H4 (cell line): ENCODE measurements at regions not wholly inside any gene's neighbourhood (a gene's known extent, or its start where the extent isn't known, plus 50 kb on each side); places are given as distances from the start of the nearest gene placed in this dataset.
A peak's percentile ranks its signal among the peaks of the same experiment; 100 is the strongest.
"Not testable (repeated sequence)": the region's sequence is repeated elsewhere in the genome, so short reads cannot be mapped to it uniquely, and the experiment has no call there.

Source experiments
- DNase-seq: peaks from one replicate; pipeline ENCODE4 v3.0.0-alpha.2; 2015; ENCODE audit warnings: low spot score

GRCh38 chr18:10141559-10141958 is 227.7 kb downstream of the VAPA start:
- no peak for DNase-seq

DNA sequence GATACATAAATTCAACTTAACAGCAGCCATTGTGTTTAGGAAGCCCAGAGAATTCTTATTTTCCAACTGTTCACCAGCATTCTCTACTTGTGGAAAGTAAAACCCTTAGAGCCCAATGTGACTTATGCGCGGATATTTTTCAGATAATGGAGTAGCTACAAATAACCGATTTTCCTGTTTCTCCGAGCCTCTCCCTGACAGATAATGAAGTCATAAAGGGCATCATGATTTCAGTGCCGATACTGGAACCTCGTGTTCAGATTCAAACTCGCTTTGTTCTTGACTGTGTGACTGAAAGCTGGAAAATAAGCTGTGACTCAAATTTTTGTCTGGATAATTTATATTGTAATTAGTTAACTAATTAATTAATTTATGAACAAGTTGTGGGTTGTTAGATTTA is 228.2 kb downstream of the VAPA start:
- DNase-seq: no peak

- DNase-seq: peak; percentile 23
These were observed 228.8 kb downstream of the VAPA start for GRCh38 chr18:10142496-10143160.

DNA sequence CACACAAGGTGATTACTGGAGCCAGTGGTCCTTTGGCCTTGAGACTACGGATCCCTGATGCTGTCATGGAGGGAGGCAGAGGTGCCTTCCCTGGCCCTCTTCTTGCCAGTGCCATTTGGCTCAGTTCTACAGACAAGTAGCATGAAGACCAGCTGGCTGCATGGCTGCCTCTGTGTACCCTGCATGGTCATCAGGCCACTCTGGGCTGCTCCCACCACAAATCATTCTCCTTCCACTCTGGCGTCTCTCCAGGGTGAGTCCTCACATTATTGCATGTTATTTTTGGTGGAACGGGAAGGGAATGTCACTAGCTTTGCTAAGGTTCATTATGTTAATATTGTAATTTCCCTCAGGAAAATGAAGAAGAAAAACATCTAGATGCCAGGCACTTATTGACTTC is 229.8 kb downstream of the VAPA start:
- no peak for DNase-seq

DNA sequence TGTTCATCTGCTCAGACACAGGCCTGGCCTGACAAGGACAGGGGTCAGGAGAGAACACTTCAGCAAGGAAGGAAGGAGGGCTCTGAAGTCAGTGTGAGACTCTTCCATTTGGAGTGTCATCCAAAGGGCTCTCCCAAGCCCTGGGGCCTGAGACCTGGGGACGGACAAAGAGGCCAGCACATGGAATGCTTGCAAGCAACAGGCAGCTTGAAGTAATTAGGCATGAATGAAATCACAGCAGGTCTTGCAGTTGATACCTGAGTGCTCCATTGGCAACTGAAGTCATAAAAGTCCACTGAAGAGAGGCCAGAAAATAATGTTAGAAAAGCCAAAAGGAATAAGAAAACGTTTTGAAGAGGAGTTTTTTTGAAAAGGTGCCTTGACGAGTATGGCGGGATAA is 231.7 kb downstream of the VAPA start:
- no peak for DNase-seq

DNA sequence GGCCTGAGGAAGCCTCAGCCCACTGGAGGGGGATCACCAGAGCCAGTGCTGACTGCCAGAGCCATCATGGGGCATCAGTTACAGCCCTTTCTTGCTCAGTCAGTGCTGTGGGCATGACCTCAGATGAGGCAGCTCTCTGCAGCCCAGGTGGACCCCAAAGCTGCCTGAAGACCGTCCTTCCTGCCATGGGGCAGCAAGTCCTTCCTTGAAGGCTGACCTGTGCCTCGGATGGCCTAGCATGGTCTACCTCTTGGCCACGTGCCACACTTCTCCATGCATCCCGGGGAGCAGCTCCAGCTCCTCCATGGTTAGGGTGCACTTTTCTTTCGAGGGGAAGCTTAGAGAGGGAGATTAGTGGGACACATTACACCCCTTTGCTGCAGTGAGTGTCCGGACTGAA is 233.4 kb downstream of the VAPA start:
- DNase-seq: no peak

GRCh38 chr18:10147752-10148151 is 233.9 kb downstream of the VAPA start:
- DNase-seq: no peak

GRCh38 chr18:10148189-10148929 is 234.5 kb downstream of the VAPA start:
- DNase-seq: no peak

DNA sequence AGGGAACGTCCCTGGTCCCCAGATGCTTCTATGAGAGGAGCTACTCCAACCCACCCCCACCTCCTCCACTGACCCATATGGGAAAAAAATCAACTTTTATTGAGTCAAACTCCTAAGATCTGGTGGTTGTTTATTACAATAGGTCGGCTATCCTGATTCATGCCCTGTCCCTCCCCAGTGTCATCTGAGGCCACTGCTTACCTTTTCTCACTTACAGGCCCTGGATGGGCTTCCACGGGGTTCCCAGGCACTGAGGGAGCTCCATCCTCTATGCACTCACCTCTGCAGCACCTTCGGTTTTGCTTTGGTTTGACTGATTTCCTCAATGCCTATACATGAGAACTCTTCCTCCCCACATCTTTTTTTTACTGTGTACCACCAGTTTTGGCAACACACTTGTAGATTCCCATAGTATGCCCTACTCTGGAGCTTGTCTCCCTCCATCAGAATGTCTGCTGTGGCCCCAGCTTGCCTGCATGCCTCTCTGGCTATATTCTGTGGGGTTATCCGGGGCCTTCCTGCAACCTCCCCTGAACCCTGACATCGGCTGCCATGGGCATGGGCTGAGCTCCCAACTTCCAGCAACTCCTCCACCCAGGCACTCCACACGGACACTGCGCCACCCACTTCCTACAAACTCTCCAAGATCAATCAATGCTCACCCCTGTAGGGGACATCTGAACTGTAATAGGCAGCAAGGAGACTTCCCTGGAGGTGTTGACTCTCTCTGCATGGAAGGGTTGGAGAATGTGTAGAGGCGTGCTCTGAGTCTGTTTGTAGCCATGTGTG is 236.1 kb downstream of the VAPA start:
- no peak for DNase-seq

- DNase-seq: not testable (repeated sequence)
These were observed 236.8 kb downstream of the VAPA start for GRCh38 chr18:10150576-10150975.

- no peak for DNase-seq
These were observed 238.7 kb downstream of the VAPA start for GRCh38 chr18:10152475-10152874.

DNA sequence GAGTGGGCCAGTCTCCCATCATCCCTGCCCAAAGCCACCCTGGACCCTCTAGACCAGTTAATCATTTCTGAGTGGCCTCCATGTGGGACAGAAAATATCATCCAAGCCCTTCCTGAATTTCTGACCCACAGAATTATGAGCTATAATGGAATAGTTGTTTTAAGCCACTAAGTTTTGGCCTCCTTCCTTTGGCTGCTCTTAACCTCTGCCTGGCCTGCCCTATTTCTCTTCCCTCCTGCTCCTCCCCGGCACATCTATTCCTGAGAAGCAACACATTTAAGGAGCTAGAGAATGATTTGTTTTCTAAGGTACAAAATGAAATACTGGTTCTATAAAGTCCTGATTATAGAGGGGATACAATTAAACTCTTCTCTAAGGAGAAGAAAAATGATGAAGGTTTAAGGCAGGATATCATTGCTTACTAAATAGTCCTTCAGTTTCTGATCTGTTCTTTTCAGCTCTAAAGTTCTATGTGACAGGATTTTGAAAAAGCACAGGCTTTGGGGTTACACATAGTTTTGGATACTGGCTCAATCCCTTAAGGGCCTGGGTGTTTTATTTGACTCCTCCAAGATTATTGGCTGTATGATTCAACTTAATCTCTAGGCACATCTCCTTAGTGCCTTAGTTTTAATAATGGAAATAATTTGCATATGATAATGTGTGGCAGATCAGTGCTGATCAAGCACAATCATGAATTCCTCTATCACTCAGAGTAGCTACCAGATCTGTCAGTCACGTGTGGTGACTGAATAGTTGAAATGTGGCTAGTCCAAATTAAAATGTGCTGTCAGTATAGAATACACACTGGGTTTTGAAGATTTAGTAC is 240.3 kb downstream of the VAPA start:
- DNase-seq: no peak

DNA sequence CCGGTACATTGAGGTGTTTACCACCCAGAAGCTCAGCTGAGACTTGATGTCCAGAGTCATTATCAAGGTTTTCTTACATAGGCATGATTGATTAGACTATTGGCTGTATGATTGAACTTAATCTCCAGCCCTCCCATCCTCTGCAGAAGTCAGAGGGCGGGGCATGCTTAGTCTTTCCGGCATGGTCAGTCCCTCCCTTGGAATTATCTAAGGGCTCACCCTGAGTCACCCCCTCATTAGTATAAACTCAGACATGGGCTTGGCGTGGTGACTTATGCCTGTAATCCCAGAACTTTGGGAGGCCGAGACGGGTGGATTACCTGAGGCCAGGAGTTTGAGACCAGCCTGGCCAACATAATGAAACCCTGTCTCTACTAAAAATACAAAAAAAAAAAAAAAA is 243.9 kb downstream of the VAPA start:
- DNase-seq: no peak

DNA sequence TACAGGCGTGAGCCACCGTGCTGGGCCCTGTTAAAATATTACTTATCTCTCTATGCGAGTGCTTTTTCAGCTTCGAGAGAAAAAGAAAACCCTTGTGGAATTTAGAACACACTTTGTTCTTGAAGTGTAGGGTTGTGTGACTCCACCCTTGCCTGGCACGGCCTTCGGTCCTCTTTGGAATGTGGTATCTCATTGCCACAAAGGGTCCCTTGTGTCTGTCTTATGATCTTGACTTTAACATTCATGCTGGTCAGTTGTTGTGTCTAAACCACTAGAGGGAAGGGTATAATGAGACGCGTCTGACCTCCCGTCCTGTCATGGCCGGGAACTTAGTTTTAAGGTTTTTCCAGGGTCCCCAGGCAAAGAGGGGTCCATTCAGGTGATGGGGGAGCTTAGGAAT is 246.4 kb downstream of the VAPA start:
- DNase-seq: no peak

GRCh38 chr18:10161315-10161714 is 247.5 kb downstream of the VAPA start:
- DNase-seq: no peak

DNA sequence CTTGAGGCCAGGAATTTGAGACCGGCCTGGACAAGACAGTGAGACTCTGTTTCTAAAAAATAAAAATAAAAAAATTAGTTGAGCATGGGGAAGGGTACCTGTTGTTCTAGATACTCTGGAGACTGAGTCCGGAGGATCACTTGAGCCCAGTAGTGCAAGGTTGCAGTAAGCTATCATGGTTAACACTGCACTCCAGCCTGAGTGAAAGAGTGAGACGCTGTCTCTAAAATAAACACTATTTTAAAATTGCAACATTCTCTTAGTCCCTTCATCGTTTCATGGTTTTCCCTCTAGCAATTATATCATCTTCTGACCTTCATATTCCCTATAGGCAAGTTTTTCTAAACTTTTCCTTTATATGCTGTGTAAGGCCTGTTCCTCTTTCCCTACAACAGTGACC is 248.5 kb downstream of the VAPA start:
- no peak for DNase-seq

DNA sequence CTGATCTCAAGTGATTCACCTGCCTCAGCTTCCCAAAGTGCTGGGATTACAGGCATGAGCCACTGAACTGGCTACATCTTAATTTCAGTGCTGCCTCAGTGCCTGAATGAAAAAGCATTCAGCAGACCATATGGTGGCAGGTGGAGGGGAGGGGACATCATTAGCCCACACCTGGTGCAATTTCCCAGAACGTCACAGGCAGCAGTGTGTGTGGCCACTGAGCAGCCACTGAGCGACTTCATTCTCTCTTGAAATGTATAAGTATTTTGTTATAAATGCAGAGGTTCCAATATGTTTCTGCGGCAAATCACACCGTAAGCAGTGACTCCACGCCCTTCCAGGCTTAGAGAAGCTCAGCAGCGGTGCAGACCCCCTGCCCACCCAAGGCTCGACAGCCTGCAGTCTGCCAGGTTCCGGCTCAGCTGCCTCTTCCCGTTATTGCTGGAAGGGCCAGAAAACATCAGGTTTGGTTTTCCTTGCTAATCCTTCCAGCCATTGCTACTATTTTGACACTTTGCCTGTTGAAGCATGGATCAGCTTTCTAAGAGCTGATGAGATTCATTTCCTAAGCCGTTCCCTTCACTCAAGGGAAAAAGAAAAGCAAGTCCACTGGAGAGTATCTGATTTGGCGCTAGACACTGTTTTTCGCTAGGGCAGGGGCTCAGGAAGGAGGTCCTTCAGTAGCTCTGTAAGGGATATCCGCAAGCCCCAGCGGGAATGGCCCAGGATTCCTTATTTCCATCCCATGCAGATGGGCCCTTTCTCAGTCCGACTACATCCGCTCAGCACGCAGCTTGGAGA is 250.7 kb downstream of the VAPA start:
- DNase-seq: no peak

- DNase-seq: no peak
These were observed 252.5 kb downstream of the VAPA start for GRCh38 chr18:10166164-10166807.

GRCh38 chr18:10167759-10168158 is 253.9 kb downstream of the VAPA start:
- no peak for DNase-seq

GRCh38 chr18:10168477-10168876 is 254.7 kb downstream of the VAPA start:
- DNase-seq: no peak
